ENCODE measurements at regions not wholly inside any gene's neighbourhood (a gene's known extent, or its start where the extent isn't known, plus 50 kb on each side); places are given as distances from the start of the nearest gene placed in this dataset.
"Not testable (repeated sequence)": the region's sequence is repeated elsewhere in the genome, so short reads cannot be mapped to it uniquely, and the experiment has no call there.

GRCh38 chr4:181870326-181870725 is 372.9 kb upstream of the TENM3 start:
- DNase-seq (ENCODE audit: extremely low read depth, low read depth): no peak

GRCh38 chr4:181874602-181875001 is 368.6 kb upstream of the TENM3 start:
- no peak for TF ChIP-seq CTCF (IDR thresholded peaks at IDR 0.05; ENCODE audit: low read depth, low read length)
- no peak for DNase-seq (ENCODE audit: extremely low read depth, low read depth)

More at GRCh38 chr4:181870326-181870725, 372.9 kb upstream of the TENM3 start:
- TF ChIP-seq CTCF (IDR thresholded peaks at IDR 0.05; ENCODE audit: low read depth, low read length): no peak

- DNase-seq (ENCODE audit: extremely low read depth, low read depth): no peak
- TF ChIP-seq CTCF (IDR thresholded peaks at IDR 0.05; ENCODE audit: low read depth, low read length): no peak
Observed at GRCh38 chr4:181877329-181877848, 365.8 kb upstream of the TENM3 start.

GRCh38 chr4:181890031-181890430 is 353.2 kb upstream of the TENM3 start:
- DNase-seq (ENCODE audit: extremely low read depth, low read depth): no peak
- TF ChIP-seq CTCF (IDR thresholded peaks at IDR 0.05; ENCODE audit: low read depth, low read length): no peak

GRCh38 chr4:181890911-181891310 is 352.3 kb upstream of the TENM3 start:
- no peak for DNase-seq (ENCODE audit: extremely low read depth, low read depth)
- TF ChIP-seq CTCF (IDR thresholded peaks at IDR 0.05; ENCODE audit: low read depth, low read length): no peak

GRCh38 chr4:181896614-181897013 is 346.6 kb upstream of the TENM3 start:
- DNase-seq (ENCODE audit: extremely low read depth, low read depth): no peak
- TF ChIP-seq CTCF (IDR thresholded peaks at IDR 0.05; ENCODE audit: low read depth, low read length): no peak

GRCh38 chr4:181897935-181898334 is 345.3 kb upstream of the TENM3 start:
- TF ChIP-seq CTCF (IDR thresholded peaks at IDR 0.05; ENCODE audit: low read depth, low read length): no peak
- DNase-seq (ENCODE audit: extremely low read depth, low read depth): no peak

- DNase-seq (ENCODE audit: extremely low read depth, low read depth): not testable (repeated sequence)
Observed at GRCh38 chr4:181902404-181902803, 340.8 kb upstream of the TENM3 start.
